ENCODE measurements at regions not wholly inside any gene's neighbourhood (a gene's known extent, or its start where the extent isn't known, plus 50 kb on each side); places are given as distances from the start of the nearest gene placed in this dataset.
A peak's percentile ranks its signal among the peaks of the same experiment; 100 is the strongest.
"Not testable (repeated sequence)": the region's sequence is repeated elsewhere in the genome, so short reads cannot be mapped to it uniquely, and the experiment has no call there.

DNA sequence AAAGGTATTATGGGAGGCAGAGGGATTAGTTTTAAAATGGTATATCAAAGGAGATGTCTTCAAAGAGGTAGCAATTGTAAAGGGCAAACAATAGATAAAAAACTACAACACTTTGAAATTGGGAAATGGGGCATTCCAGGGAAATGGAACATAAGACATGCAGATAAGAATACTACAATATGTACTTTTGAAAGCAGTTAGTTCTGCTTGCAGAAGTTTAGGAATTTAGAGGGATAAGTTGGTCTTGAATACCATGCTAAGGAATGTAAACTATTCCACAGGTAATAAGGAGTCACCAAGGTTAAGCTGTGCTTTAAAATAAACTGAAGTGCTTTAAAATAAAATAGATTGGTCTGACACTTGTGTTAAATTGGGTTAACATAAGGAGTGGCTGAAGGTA lies 571.7 kb upstream of the ACVR2A start:
- Histone ChIP-seq H3K4me2 (no peak overlapping the region), H3K79me2 (ENCODE audit: low read depth) (no peaks in the 10 kb centered on the region), H3K27me3 (ENCODE audit: insufficient read depth, low read depth) (no peaks in the 10 kb centered on the region), H3K9me3 (ENCODE audit: insufficient read depth, low read depth) (no peaks in the 10 kb centered on the region; the same call in 1 of the 2 replicates), H3K27ac (no peak overlapping the region), H3K9me2 (ENCODE audit: insufficient read depth) (no peaks in the 10 kb centered on the region), H3F3A (ENCODE audit: insufficient read depth, low read depth) (peaks cover 3% of the 10 kb centered on the region; the same call in 1 of the 2 replicates), H3K4me3 (no peak overlapping the region), H2AFZ (no peak overlapping the region), H3K4me1 (replicated peaks; ENCODE audit: insufficient read depth) (peaks cover 9% of the 10 kb centered on the region), H3K36me3 (ENCODE audit: low read depth) (no peaks in the 10 kb centered on the region), H4K20me1 (ENCODE audit: insufficient read depth) (no peaks in the 10 kb centered on the region)
- no TSS peak for BruUV-seq (replicated peaks)
- no peak for TF ChIP-seq EZH2 (IDR thresholded peaks at IDR 0.05; ENCODE audit: low read depth)
- TF ChIP-seq, protein P1, sequence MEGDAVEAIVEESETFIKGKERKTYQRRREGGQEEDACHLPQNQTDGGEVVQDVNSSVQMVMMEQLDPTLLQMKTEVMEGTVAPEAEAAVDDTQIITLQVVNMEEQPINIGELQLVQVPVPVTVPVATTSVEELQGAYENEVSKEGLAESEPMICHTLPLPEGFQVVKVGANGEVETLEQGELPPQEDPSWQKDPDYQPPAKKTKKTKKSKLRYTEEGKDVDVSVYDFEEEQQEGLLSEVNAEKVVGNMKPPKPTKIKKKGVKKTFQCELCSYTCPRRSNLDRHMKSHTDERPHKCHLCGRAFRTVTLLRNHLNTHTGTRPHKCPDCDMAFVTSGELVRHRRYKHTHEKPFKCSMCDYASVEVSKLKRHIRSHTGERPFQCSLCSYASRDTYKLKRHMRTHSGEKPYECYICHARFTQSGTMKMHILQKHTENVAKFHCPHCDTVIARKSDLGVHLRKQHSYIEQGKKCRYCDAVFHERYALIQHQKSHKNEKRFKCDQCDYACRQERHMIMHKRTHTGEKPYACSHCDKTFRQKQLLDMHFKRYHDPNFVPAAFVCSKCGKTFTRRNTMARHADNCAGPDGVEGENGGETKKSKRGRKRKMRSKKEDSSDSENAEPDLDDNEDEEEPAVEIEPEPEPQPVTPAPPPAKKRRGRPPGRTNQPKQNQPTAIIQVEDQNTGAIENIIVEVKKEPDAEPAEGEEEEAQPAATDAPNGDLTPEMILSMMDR (conservative IDR thresholded peaks at IDR 0.05): no peak
- ChIA-PET POLR2A (ENCODE audit: unreplicated experiment) (no interaction called here), CTCF (no interaction called here)
- peak in 1 of 2 experiments; percentile 64 for DNase-seq
- intact Hi-C loops (cut with micrococcal nuclease; ENCODE audit: unreplicated experiment): loop anchor here (10.0 kb wide), 1 partner anchor 168 kb away; no protein-coding TSS in a partner anchor

DNA sequence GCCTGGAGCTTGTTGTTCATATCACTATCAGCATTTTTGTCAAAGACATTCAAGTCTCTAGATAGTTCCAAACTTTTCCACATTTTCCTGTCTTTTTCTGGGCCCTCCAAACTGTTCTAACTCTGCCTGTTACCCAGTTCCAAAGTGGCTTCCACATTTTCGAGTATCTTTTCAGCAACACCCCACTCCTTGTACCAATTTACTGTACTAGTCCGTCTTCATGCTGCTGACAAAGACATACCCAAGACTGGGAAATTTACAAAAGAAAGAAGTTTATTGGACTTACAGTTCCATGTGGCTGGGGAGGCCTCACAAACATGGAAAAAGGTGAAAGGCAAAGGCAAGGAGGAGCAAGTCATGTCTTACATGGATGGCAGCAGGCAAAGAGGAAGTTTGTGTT lies 575.2 kb upstream of the ACVR2A start:
- H3K4me1 ChIP-seq (replicated peaks; ENCODE audit: insufficient read depth); intact Hi-C loops (cut with micrococcal nuclease; ENCODE audit: unreplicated experiment); CTCF ChIA-PET; H3K9me3 ChIP-seq (ENCODE audit: insufficient read depth, low read depth); H3K27ac ChIP-seq; H4K20me1 ChIP-seq (ENCODE audit: insufficient read depth); H3K4me3 ChIP-seq; H3K4me2 ChIP-seq; POLR2A ChIA-PET (ENCODE audit: unreplicated experiment); H3K79me2 ChIP-seq (ENCODE audit: low read depth); H2AFZ ChIP-seq; H3K9me2 ChIP-seq (ENCODE audit: insufficient read depth); DNase-seq; H3K27me3 ChIP-seq (ENCODE audit: insufficient read depth, low read depth); H3F3A ChIP-seq (ENCODE audit: insufficient read depth, low read depth); H3K36me3 ChIP-seq (ENCODE audit: low read depth); BruUV-seq (replicated peaks): not testable (repeated sequence)

DNA sequence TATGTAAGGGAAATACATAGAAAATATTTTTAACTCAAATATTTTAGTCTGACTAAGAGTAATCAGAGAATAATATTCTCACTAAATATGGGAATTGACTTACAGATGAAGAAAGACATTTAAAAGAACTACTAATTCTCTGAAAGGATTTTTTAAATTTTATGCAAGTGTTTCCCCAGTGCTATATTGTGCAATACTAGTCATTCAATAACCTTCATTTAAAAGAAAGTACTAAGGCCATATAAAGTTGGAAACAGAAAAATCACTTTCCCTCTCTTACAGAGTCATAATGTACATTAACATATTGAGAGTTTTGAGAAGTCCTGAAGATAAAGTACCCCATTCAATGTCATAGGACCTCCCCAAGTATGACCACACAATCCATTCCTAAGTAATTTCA lies 584.6 kb upstream of the ACVR2A start:
- H3K36me3 ChIP-seq (ENCODE audit: low read depth): no peaks in the 10 kb centered on the region
- H3K4me1 ChIP-seq (replicated peaks; ENCODE audit: insufficient read depth): no peaks in the 10 kb centered on the region
- H3K4me2 ChIP-seq: no peak overlapping the region
- no TSS peak for BruUV-seq (replicated peaks)
- intact Hi-C loops (cut with micrococcal nuclease; ENCODE audit: unreplicated experiment): no loop called here
- no peaks in the 10 kb centered on the region for H3K9me2 ChIP-seq (ENCODE audit: insufficient read depth)
- H3K9me3 ChIP-seq (ENCODE audit: insufficient read depth, low read depth): no peaks in the 10 kb centered on the region
- no peaks in the 10 kb centered on the region for H3K79me2 ChIP-seq (ENCODE audit: low read depth)
- H2AFZ ChIP-seq: no peak overlapping the region
- H4K20me1 ChIP-seq (ENCODE audit: insufficient read depth): no peaks in the 10 kb centered on the region
- ChIA-PET POLR2A (ENCODE audit: unreplicated experiment) (no interaction called here), CTCF (no interaction called here)
- H3F3A ChIP-seq (ENCODE audit: insufficient read depth, low read depth): no peaks in the 10 kb centered on the region
- DNase-seq: no peak
- no peak for TF ChIP-seq EZH2 (IDR thresholded peaks at IDR 0.05; ENCODE audit: low read depth)
- TF ChIP-seq, protein P1 (conservative IDR thresholded peaks at IDR 0.05): no peak
- H3K27ac ChIP-seq: no peak overlapping the region
- no peak overlapping the region for H3K4me3 ChIP-seq
- H3K27me3 ChIP-seq (ENCODE audit: insufficient read depth, low read depth): no peaks in the 10 kb centered on the region

DNA sequence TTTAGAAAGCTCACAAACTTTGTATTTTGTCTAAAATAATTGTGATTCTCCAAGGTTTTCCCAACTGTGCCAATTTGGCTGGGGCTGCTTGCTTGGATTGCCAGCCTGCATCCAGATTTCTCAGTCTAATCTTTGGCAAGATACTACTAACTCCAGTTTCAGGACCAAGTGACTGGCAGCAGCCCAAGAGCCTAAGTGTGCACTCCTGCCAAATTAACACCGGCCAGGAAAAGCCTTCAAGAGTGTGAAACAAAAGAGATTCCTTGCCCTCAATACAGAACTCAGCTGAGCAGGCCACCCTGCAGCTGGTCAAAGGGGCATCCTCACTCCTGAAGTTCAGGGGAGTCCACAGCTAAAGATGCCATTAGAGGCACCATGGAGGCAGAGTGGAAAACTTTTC lies 589.0 kb upstream of the ACVR2A start:
- ChIA-PET CTCF (no interaction called here), POLR2A (ENCODE audit: unreplicated experiment) (no interaction called here)
- Histone ChIP-seq H3F3A (ENCODE audit: insufficient read depth, low read depth) (no peaks in the 10 kb centered on the region), H3K27ac (no peak overlapping the region), H3K4me1 (replicated peaks; ENCODE audit: insufficient read depth) (no peaks in the 10 kb centered on the region), H3K9me2 (ENCODE audit: insufficient read depth) (no peaks in the 10 kb centered on the region), H2AFZ (no peak overlapping the region), H3K4me3 (no peak overlapping the region), H3K4me2 (no peak overlapping the region), H3K9me3 (ENCODE audit: insufficient read depth, low read depth) (no peaks in the 10 kb centered on the region), H3K79me2 (ENCODE audit: low read depth) (no peaks in the 10 kb centered on the region), H3K27me3 (ENCODE audit: insufficient read depth, low read depth) (no peaks in the 10 kb centered on the region), H3K36me3 (ENCODE audit: low read depth) (no peaks in the 10 kb centered on the region), H4K20me1 (ENCODE audit: insufficient read depth) (no peaks in the 10 kb centered on the region)
- no peak for DNase-seq
- no TSS peak for BruUV-seq (replicated peaks)
- intact Hi-C loops (cut with micrococcal nuclease; ENCODE audit: unreplicated experiment): no loop called here
- TF ChIP-seq, protein P1 (conservative IDR thresholded peaks at IDR 0.05): no peak
- TF ChIP-seq EZH2 (IDR thresholded peaks at IDR 0.05; ENCODE audit: low read depth): no peak
